NCI-H2227 (cell line): ENCODE measurements at regions not wholly inside any gene's neighbourhood (a gene's known extent, or its start where the extent isn't known, plus 50 kb on each side); places are given as distances from the start of the nearest gene placed in this dataset.
A peak's percentile ranks its signal among the peaks of the same experiment; 100 is the strongest.
"Not testable (repeated sequence)": the region's sequence is repeated elsewhere in the genome, so short reads cannot be mapped to it uniquely, and the experiment has no call there.

Experiments
- DNase-seq: peaks from one replicate; lab custom pipeline; 2025; ENCODE audit not compliant: unreplicated experiment; lab: John Stamatoyannopoulos, UW

DNA sequence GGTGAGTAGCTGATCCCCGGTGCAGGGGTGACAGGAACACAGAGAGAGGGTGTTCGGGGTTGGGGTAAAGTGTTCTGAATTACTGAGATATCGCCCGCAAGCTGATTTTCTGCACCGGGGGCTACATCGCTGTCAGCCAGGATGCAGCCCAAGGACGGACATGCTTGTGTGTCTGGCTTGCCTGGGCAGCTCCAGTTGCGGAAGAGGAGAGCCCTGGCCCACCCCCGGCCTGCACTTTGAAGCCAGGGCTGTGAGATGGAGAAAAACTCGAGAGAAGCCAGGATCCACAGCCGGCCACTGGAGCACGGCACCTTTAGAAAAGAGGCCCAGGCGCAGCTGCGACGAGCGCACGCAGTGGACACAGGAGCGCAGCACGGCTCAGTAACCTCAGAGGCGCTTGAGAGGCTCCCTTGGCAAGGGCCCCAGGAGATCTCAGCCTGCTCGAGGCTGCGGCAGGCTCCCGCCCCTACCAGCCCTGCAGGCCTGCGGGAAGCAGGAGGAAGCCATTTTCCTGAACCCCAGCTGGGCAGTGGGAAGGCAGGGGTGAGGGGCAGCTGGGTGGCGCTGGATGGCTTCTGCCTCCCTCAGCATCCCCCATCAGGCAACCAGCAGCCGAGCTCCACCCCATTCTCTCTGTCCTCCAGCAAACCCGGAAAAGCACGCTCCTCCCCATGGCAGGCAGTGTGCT lies 59.2 kb downstream of the C9orf50 start:
- DNase-seq, result peak; percentile 34

DNA sequence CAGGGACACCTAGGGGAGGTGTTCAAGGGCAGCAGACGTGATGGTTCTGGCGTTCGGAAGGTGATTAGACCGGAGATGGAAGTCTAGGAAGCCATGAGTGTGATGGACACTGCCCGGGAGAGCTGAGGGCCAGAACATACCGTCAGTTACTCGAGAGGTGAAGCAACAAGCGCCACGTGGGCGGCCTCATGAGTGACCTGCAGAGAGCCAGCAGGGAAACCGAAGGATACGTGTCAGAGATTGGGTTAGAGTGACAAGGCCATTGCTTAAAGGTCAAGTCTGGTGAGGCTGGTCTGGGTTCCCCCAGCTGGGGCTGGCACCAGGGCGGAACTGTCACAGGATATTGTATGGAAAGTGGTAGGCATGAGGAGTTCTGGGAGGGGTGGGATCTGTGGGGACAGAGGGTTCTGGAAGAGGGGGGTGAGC lies 60.0 kb downstream of the C9orf50 start:
- no peak for DNase-seq

DNA sequence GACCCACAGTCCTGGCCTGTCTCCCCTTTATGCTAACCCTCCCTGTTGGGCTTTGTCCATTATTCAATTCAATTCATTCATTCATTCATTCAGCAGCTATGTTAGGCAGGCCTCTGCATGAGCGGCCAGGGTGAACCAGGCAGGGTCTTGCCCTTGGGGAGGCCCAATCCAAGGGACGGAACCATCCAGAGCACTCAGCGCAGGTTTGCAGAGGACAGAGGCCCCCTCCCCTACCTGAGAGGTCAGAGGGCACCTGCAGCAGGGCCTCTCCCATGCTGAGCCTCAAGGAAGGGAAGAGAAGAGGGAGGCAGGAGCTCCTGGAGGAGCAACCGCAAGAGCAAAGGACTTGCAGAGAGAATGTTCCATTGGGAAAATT lies 61.4 kb downstream of the C9orf50 start:
- no peak for DNase-seq

DNA sequence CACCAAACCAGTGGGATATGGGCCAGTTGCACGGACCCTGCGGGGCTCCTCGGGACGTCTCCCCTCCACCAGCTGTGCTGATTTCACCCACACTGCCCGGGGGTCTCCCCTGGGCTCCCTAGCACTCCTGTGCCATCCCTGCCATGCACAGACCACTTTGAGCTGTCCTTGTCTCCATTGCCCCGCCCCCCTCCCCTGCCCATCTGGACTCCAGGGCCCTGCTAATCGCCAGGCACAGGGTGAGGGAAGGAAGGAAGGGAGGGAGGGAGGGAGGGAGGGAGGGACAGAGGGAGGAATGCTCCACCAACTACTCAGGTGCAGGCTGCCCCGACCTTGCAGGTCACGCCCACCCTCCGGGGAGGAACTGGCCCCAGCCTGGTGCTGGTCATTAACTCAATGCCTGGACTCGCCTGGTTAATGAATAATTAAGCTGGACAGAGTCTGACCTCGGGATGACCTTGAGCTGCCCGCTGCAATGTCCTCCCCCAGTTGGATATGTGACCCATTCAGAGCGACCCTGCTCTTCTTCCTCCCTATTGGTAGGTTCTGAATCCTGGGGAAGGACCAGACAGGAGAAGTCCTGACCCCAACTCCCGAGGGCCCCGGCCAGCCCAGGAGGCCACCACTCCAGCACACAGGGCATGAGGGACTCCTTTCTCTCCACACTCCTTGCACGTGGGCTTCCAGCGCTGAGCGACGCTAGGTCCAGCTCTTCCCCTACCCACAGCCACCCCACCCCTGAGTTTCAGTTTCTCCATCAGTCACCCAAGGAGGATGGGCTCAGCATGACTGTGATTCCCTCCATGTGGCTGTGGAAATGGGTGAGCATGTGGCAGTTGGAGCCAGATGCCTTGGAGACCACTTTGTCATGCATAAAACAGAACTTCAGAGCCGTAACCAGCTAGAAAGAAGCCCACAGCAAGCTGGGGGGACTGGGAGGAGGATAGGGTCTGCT lies 62.1 kb downstream of the C9orf50 start:
- DNase-seq, result no peak

DNA sequence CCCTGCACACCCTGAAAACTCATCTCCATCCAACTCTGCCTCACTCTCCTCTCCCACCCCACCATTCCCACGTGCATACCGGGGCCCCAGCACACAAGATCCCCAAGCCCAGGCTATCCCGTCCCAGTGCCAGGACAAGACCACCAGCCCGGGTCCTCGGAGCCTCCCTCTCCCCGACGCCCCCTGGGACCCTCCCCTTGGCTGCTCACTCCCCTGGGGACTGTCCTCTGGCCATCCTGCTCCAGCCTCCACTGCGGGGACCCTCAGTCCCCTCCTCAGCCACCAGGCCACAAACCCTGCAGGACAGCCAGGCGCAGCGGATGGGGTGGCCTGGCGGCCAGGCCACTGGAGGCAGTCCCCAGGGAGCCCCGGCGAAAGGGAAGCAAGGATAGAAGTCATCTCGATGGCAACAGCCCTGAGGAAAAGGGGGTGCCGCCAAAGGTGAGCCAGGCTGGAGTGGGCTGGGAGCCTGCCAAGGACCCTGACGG lies 62.8 kb downstream of the C9orf50 start:
- no peak for DNase-seq

DNA sequence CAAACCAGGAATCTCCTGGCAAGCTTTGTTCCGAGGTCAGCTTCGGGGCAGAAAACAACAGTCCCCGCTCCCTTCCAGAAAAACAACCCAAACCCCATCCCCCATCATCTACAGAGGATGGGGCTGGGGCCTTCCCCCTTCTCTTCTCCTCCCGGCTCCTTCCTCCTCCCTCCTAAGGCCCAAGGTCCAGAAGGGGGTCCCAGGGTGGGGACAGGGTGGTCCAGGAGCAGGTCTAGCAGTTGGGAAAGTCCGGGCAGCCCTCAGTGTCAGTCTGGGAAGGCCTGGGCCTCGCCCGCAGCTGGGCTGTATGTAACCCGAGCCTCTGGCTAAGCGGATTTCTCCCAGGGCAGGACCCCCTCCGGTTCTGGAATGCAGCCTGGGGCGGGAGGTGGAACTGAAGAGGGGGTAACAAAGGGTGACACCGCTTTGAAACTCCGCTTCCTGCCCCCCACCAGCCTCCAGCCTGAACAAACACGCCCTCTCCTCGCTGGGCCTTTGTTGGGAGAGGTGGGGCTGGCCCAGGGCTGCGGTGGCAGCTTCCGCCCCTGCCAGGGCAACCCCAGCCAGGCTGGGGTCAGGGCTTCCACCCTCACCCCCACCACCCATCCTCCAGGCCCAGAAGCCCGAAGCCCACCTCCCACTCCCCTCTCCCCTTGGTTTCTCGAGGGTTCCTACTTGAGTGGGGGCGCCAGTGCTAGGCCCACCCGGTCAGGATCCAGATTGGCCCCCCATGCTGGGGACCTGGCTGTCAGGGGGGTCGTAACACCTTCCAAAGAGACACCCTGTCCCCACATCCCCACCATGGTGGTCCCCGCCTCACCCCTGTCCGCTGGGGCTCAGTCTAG lies 63.5 kb downstream of the C9orf50 start:
- DNase-seq, result no peak

DNA sequence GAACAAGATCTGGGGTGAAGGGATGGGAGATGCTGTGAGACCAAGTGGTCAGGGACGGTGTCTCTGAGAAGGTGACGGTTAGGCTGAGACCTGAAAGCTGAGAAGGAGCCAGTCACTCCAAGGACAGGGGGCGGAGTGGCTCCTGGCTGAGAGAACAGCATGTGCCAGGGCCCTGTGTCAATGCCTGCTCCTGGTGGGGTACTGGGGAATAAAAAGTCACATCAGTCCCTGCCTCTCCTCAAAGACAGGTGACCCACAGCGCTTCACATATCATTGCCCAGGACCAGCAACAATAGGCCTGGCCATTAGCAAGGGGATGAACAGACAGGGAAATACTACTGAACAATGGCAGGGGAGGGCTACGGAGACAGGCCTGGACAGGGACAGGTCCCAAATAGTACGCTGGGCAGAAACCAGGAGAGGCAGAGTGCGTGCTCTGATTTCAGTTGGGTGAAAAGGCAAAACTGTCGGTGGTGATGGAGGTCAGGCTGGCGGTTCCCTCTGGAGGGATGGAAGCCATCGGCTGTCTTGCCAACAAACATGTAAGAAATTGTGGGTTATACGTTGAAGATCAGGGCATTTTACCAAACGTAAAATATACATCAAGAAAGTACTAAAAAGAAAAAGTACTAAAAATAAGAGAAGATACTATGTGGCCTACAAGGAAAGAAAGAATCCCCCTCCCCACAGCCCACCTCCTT lies 64.3 kb downstream of the C9orf50 start:
- DNase-seq, result no peak

DNA sequence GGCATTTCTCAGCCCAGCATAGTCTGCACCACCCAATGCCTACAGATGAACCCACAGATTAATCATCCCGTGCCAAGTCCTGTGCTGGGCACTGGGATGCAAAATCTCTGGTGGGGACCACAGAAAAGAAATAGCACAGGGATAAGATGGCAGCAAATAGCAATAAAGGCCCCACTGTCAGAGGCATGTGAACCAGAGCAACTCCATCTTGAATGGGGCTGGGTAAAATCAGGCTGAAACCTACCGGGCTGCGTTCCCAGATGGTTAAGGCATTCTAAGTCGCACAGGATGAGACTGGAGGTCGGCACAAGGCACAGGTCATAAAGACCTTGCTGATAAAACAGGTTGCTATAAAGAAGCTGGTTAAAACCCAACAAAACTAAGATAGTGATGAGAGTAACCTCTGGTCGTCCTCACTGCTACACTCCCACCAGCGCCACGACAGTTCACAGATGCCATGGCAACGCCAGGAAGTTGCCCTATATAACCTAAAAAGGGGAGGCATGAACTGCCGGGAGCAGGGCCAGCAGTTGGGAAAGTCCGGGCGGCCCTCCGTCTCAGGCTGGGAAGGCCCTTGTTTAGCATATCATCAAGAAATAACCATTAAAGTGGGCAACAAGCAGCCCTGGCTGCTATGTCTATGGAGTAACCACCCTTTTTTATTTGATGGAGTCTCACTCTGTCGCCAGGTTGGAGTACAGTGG lies 65.2 kb downstream of the C9orf50 start:
- no peak for DNase-seq

DNA sequence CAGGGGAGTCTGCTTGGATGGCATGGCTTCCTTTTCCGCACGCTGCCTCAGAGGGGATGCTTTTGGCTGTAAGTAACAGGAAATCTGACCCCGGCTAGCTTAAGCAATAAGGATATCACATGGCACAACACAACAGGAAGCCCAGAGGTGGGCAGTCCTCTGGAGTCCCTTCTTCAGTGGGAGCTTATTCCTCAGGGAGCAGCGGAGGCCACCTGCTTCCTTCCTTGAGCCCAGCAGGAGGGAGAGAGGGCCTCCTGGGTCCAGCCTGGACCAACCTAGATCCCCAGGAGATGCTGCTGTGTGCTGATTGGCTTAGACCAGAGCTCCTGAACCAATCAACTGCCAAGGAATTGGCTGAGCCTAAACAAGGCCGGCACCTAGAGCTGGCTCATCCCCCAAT lies 66.3 kb downstream of the C9orf50 start:
- DNase-seq, result no peak

DNA sequence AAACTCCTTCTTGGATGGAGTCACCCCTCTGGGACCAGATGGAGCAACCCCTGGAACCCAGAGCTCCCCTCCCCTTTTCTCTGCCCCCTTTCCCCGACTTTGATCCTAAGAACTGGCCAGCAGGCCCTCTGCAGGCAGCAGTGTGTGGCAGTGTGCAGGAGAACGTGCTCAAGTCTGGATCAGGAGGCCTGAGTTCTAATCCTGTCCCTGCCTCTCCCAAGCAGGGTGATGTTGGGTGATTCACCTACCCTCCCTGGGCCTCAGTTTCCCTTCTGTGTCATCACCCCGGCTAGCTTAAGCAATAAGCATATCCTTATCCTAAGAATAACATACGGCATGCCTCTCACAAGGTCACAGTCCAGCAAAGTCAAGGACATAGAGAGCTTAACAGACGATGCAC lies 67.6 kb downstream of the C9orf50 start:
- no peak for DNase-seq

DNA sequence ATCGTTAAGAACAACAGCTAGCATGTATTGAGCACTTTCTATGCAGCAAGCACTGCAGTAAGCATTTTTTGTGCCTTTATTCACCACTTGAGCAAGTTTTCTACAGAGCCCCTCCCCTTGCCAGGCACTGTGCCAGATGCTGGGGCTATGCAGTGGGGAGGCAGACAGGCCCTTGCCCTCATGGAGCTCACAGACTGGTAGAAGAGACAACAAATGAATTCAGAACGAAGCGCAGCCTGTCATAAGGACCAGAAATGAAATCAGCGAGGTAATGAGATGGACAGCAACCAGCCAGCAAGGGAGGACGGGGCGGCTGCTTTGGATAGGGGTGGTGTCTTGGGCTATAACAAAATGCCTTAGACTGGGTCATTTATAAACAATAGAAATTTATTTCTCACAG lies 68.8 kb downstream of the C9orf50 start:
- no peak for DNase-seq

DNA sequence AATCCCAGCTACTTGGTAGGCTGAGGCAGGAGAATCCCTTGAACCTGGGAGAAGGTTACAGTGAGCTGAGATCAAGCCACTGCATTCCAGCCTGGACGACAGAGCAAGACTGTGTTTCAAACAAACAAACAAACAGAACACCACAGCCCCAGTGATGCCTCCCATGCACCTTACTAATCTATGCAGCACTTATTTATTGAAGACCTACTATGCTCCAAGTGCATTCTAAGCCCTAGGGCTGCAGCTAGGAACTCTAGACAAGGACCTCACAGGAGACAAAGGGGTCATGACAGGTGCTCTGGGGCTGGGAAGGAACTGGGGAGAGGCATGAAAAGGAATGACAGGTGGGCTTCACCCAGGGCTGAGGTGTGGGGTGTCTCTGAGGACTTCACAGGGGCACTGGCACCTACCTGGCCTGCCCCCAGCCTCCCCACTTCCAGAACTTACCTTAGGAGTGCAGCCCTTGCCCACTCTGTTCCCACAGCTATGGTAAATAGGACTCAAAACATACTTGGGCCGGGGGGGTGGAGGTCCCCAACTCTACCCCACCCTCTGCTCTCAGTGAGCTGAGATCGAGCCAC lies 69.4 kb downstream of the C9orf50 start:
- no peak for DNase-seq

DNA sequence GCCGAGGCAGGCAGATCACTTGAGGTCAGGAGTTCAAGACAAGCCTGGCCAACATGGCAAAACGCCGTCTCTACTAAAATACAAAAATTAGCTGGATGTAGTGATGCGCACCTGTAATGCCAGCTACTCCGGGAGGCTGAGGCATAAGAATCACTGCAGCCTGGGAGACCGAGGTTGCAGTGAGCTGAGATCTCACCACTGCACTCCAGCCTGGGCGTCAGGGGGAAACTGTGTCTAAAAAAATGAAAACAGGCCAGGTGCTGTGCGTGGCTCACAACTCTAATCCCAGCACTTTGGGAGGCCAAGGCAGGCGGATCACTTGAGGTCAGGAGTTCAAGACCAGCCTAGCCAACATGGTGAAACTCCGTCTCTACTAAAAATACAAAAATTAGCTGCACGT lies 69.9 kb downstream of the C9orf50 start:
- DNase-seq, result not testable (repeated sequence)

DNA sequence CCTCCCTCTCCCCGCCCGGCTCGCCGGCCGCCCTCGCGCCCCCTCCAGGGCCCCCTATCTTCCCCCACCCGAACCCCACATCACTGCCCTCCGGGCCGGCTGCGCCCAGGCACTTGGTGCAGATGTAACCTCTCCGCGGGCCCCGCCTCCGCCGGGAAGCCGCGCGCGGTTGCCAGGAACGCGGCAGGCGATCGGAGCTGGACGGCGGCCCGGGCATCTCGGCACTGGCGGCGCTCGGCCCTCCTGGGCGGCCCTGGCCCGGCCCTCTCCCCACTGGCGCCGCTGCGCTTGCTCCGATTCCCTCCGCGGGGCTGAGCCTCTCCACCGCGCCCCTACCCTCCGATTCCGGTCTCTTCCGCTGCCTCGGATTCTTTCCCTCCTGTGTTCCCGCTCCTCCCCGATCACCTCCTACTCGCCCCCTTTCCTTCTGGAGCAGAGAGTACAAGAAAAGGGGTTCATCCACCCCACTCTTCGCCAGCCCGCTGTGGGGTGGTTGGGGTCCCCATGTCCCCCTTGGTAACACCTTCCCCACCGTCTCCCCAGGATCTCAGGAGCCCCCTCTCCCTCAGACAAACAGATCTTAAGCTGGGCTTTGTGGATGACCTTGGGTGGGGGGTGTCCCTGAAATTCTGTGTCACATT lies 70.6 kb downstream of the C9orf50 start:
- peak; percentile 79 for DNase-seq

DNA sequence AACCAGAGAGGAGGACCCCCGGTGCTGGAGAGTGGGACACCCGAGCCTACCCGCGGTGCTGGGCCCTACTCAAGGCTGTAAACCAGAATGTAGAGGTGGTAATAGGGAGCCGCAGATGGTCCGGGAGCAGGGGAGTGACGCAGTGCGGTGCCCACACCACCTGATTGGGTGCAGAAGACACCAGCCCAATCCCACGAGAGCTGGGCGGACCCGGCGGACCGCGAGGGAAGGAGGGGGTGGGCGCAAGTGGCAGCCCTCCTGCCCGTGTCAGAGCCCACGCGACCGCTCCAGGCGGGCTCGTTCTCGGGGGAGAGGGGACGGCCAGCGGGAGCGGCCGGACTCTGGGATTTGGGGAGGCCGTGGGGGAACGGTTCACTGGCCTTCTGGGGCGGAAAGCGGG lies 71.2 kb downstream of the C9orf50 start:
- DNase-seq, result peak; percentile 69

DNA sequence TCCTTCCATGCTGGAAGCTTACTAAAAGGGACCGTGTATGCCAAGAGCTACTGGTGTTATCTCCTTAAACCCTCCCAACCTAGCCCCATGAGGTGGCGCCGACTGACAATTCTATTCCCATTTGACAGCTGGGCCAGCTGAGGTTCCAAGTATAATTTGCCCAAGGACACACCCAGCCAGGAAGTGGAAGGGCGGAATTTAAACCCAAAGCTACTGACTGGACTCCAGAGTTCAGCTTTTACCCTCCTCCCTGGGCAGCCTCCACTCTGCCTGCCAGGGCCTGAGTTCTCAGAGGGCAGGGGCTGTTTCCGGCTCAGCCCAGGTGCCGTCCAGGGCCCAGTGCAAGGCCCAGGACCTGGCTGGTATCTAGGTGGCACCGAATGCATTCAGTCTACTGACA lies 71.8 kb downstream of the C9orf50 start:
- no peak for DNase-seq

DNA sequence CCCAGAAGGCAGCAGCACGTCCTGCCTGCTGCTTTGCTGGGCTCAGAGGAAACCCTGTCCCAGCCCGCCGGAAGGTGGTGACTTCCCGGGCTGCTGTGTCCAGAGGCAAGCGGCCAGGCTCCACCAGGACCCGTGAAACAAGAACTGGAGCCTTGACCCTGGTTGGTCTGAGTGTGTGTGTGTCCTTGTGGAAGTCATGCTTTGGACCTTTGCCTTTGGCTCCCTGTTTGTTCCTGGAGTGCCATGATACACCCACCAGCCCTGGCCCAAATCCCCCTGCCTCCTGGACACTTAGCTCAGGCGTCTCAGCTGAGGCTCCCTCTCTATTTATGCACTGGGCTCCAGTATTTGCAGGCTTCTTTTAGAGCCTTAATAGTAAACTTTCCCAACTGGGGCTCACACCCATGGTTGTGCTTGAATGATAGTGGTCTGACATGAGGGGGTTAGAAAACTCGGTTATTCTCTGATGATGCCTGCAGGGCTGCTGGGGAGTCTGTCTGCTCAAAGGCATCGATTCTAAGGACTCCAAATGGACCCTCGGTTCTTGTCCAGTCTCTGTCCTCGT lies 72.2 kb downstream of the C9orf50 start:
- DNase-seq, result no peak

DNA sequence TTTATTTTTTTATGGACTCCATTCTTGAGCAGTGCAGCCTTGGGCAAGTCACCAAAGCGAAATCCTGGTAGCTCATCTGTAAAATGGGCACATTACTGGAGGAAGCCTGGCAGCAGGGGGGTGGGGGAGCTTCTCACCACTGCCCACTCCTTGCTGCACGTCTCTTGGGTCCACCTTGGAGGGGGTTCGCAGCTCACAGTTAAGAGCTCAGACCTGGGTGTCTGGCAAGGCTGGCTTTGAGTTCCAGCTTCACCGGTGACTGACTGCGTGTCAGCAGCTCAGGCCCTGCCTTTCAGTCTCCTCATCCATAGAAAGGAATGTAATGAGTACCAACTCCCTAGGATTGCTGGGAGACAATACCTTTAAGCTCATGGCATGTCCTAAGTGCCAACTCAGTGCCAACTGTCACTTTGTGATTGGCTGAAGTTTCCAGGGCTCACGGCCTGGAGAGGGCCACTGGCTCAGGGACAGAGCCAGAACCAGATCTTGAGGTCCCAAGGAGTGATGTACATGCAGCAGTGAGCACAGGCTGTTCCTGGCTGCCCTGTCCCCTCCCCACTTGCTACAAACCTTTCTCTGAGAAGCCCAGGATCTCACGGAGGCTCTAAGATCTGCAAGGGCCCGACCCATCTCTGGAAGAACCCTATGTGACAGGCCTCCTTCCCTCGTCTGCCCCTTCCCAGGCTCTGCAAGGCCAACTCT lies 72.9 kb downstream of the C9orf50 start:
- no peak for DNase-seq
